ENCODE measurements at regions not wholly inside any gene's neighbourhood (a gene's known extent, or its start where the extent isn't known, plus 50 kb on each side); places are given as distances from the start of the nearest gene placed in this dataset.
"Not testable (repeated sequence)": the region's sequence is repeated elsewhere in the genome, so short reads cannot be mapped to it uniquely, and the experiment has no call there.

- TF ChIP-seq EP300 (IDR thresholded peaks at IDR 0.05) (no peak), POLR2A (IDR thresholded peaks at IDR 0.05) (no peak), CTCF (IDR thresholded peaks at IDR 0.05) (no peak)
- H3K27ac ChIP-seq, result no peak overlapping the region
- intact Hi-C loops (cut with DNase I), result no loop called here
- 72 to 84% (median 81%) methylated on average over 12 of the region's 12 CpGs for WGBS, 3 donors
- DNase-seq, result no peak
- no peaks in the 10 kb centered on the region for H3K36me3 ChIP-seq
- no peaks in the 10 kb centered on the region for H3K27me3 ChIP-seq
- H3K4me3 ChIP-seq, result no peak overlapping the region
- no peaks in the 10 kb centered on the region for H3K9me3 ChIP-seq
- H3K4me1 ChIP-seq (ENCODE audit: insufficient read depth), result no peaks in the 10 kb centered on the region
Observed at GRCh38 chr3:184500344-184500923, 61.2 kb upstream of the EPHB3 start.

GRCh38 chr3:184502123-184502667 is 59.4 kb upstream of the EPHB3 start:
- intact Hi-C loops (cut with DNase I), result no loop called here
- H3K36me3 ChIP-seq, result no peaks in the 10 kb centered on the region
- WGBS, 3 donors, result 96 to 98% (median 96%) methylated on average over 4 of the region's 4 CpGs
- H3K27me3 ChIP-seq, result no peaks in the 10 kb centered on the region
- no peak overlapping the region for H3K27ac ChIP-seq
- no peaks in the 10 kb centered on the region for H3K4me1 ChIP-seq (ENCODE audit: insufficient read depth)
- no peak overlapping the region for H3K4me3 ChIP-seq
- no peaks in the 10 kb centered on the region for H3K9me3 ChIP-seq
- no peak for DNase-seq
- no peak for TF ChIP-seq POLR2A (IDR thresholded peaks at IDR 0.05)
- no peak for TF ChIP-seq CTCF (IDR thresholded peaks at IDR 0.05)
- no peak for TF ChIP-seq EP300 (IDR thresholded peaks at IDR 0.05)

GRCh38 chr3:184502841-184503240 is 58.7 kb upstream of the EPHB3 start:
- H3K27ac ChIP-seq; H3K4me3 ChIP-seq; H3K36me3 ChIP-seq; intact Hi-C loops (cut with DNase I); H3K4me1 ChIP-seq (ENCODE audit: insufficient read depth); H3K9me3 ChIP-seq; H3K27me3 ChIP-seq; DNase-seq: not testable (repeated sequence)
- 53 to 85% (median 54%) methylated on average over 6 of the region's 6 CpGs for WGBS, 3 donors

- no peak for DNase-seq
- TF ChIP-seq CTCF (IDR thresholded peaks at IDR 0.05) (no peak), EP300 (IDR thresholded peaks at IDR 0.05) (no peak), POLR2A (IDR thresholded peaks at IDR 0.05) (no peak)
- intact Hi-C loops (cut with DNase I), result no loop called here
- Histone ChIP-seq H3K36me3 (no peaks in the 10 kb centered on the region), H3K9me3 (no peaks in the 10 kb centered on the region), H3K27me3 (no peaks in the 10 kb centered on the region), H3K4me1 (ENCODE audit: insufficient read depth) (no peaks in the 10 kb centered on the region), H3K27ac (no peak overlapping the region), H3K4me3 (no peak overlapping the region)
- WGBS, 3 donors, result 50 to 75% (median 69%) methylated on average over 2 of the region's 2 CpGs
Observed at GRCh38 chr3:184503647-184504046, 57.9 kb upstream of the EPHB3 start.

GRCh38 chr3:184505076-184505878 is 56.3 kb upstream of the EPHB3 start:
- no peaks in the 10 kb centered on the region for H3K27me3 ChIP-seq
- no peak overlapping the region for H3K4me3 ChIP-seq
- H3K4me1 ChIP-seq (ENCODE audit: insufficient read depth), result no peaks in the 10 kb centered on the region
- H3K27ac ChIP-seq, result no peak overlapping the region
- no peaks in the 10 kb centered on the region for H3K9me3 ChIP-seq
- TF ChIP-seq EP300 (IDR thresholded peaks at IDR 0.05), result no peak
- TF ChIP-seq CTCF (IDR thresholded peaks at IDR 0.05), result no peak
- TF ChIP-seq POLR2A (IDR thresholded peaks at IDR 0.05), result no peak
- 46 to 63% (median 57%) methylated on average over 9 of the region's 9 CpGs for WGBS, 3 donors
- H3K36me3 ChIP-seq, result no peaks in the 10 kb centered on the region
- DNase-seq, result no peak
- intact Hi-C loops (cut with DNase I), result no loop called here

Measured in ovary (tissue), 7 donors.